Endothelial cell of umbilical vein (primary cell): ENCODE measurements at regions not wholly inside any gene's neighbourhood (a gene's known extent, or its start where the extent isn't known, plus 50 kb on each side); places are given as distances from the start of the nearest gene placed in this dataset.

Source experiments
- BruUV-seq: library from RNA; stranded (reverse); fragments of 400-500 nt; replicated peaks from 2 replicates; lab custom pipeline; 2021; lab: Mats Ljungman, UMichigan
- CTCF ChIA-PET: fragments of 300-600, 350-600 bp; sonication (Branson Sonifier 250); formaldehyde crosslinking; loops from one replicate; lab custom pipeline; 2021; ENCODE audit warnings: antibody characterized with exemption, inconsistent platforms; lab: Charles Lee
- POLR2A ChIA-PET: fragments of 300-600, 350-600 bp; sonication (Branson Sonifier 250); formaldehyde crosslinking; loops from one replicate; lab custom pipeline; 2021; ENCODE audit warnings: antibody characterized with exemption, inconsistent platforms; lab: Charles Lee
- DNase-seq: peaks from one replicate; pipeline ENCODE4 v3.0.0-alpha.2; 2011; ENCODE audit warnings: low read depth, low spot score
- FAIRE-seq: peaks from 2 replicates; lab custom pipeline; 2011; peaks lifted over from hg19 to GRCh38; lab: Jason Lieb, UNC
- H2AFZ ChIP-seq: 2 replicates; pipeline ENCODE4 v1.6.0; 2012; ENCODE audit warnings: low read depth, low read length, control low read depth, inconsistent platforms
- H3K27ac ChIP-seq: 2 replicates; pipeline ENCODE4 v1.5.1; 2011; ENCODE audit warnings: low read depth, mild to moderate bottlenecking, control low read depth, low read length, moderate library complexity; ENCODE audit not compliant: insufficient read depth
- H3K27me3 ChIP-seq, 2 experiments: 2 replicates each; pipeline versions ENCODE4 v1.6.0 to v1.6.1; 2011; ENCODE audit warnings: low read length in 2 of 2, mixed read lengths in 1 of 2; ENCODE audit not compliant: control insufficient read depth in 2 of 2, insufficient read depth in 2 of 2
- H3K36me3 ChIP-seq, 2 experiments: 2 replicates in 1 of 2; 3 replicates in 1 of 2; pipeline ENCODE4 v1.5.1; 2011; ENCODE audit warnings: low read length in 2 of 2, mild to moderate bottlenecking in 1 of 2, moderate library complexity in 1 of 2; ENCODE audit not compliant: control insufficient read depth in 2 of 2, insufficient read depth in 2 of 2; ENCODE audit errors: extremely low read depth in 1 of 2
- H3K4me1 ChIP-seq: 3 replicates; pipeline ENCODE4 v1.5.1; 2011; ENCODE audit warnings: mild to moderate bottlenecking, low read length; ENCODE audit not compliant: control insufficient read depth, insufficient read depth; ENCODE audit errors: extremely low read depth
- H3K4me2 ChIP-seq: 2 replicates; pipeline ENCODE4 v1.6.1; 2011; ENCODE audit warnings: low read length, control low read depth, mixed read lengths; ENCODE audit not compliant: insufficient read depth
- H3K4me3 ChIP-seq, 3 experiments: fragments of 200-600 bp in 1 of 3; sonication (generic), shearing (Covaris generic) in 1 of 3; replicated peaks in 1 of 3; 2 replicates each; pipeline ENCODE4 v1.5.1; 2011 to 2016; ENCODE audit warnings: control low read depth in 3 of 3, low read length in 3 of 3, mild to moderate bottlenecking in 2 of 3, inconsistent platforms in 1 of 3, low read depth in 1 of 3, moderate library complexity in 1 of 3; ENCODE audit not compliant: insufficient read depth in 1 of 3
- H3K79me2 ChIP-seq: 2 replicates; pipeline ENCODE4 v1.6.0; 2012; ENCODE audit warnings: low read length, inconsistent platforms; ENCODE audit not compliant: control insufficient read depth, insufficient read depth
- H3K9ac ChIP-seq: replicated peaks from 2 replicates; pipeline ENCODE3; 2011; ENCODE audit warnings: low read length, control low read depth; ENCODE audit not compliant: insufficient read depth; ENCODE audit errors: extremely low read depth
- H3K9me1 ChIP-seq: replicated peaks from 3 replicates; pipeline ENCODE4 v1.6.0; 2011; ENCODE audit warnings: mild to moderate bottlenecking, low read length; ENCODE audit not compliant: control insufficient read depth, insufficient read depth; ENCODE audit errors: extremely low read depth
- H3K9me3 ChIP-seq: replicated peaks from 2 replicates; pipeline ENCODE4 v1.5.1; 2012; ENCODE audit warnings: low read length, inconsistent platforms; ENCODE audit not compliant: control insufficient read depth, insufficient read depth
- H4K20me1 ChIP-seq: replicated peaks from 2 replicates; pipeline ENCODE3; 2011; ENCODE audit warnings: mild to moderate bottlenecking, low read length; ENCODE audit not compliant: control insufficient read depth, insufficient read depth; ENCODE audit errors: extremely low read depth
- CTCF ChIP-seq, 2 donors: IDR thresholded peaks; 1 replicate in 1 of 2; 2 replicates in 1 of 2; pipeline ENCODE4 v1.5.1; 2011; ENCODE audit warnings: low read length in 2 of 2, mild to moderate bottlenecking in 2 of 2, moderate library complexity in 2 of 2, control low read depth in 1 of 2, inconsistent platforms in 1 of 2, low read depth in 1 of 2; ENCODE audit not compliant: insufficient read depth in 1 of 2; ENCODE audit errors: extremely low read depth in 1 of 2
- EZH2 ChIP-seq: IDR thresholded peaks from 2 replicates; pipeline ENCODE4 v1.6.1; 2012; ENCODE audit warnings: borderline replicate concordance, low read depth, mild to moderate bottlenecking, moderate library complexity, low read length, inconsistent platforms; ENCODE audit not compliant: severe bottlenecking
- FOS ChIP-seq: IDR thresholded peaks from 2 replicates; pipeline ENCODE4 v1.6.1; 2011; ENCODE audit warnings: mild to moderate bottlenecking, low read length, moderate library complexity, borderline replicate concordance; ENCODE audit not compliant: insufficient read depth
- GATA2 ChIP-seq: IDR thresholded peaks from 2 replicates; pipeline ENCODE4 v1.7.0; 2011; ENCODE audit warnings: low read depth, mild to moderate bottlenecking, moderate library complexity, mixed read lengths, low read length; ENCODE audit not compliant: insufficient read length, insufficient read depth
- JUN ChIP-seq: IDR thresholded peaks from 2 replicates; pipeline ENCODE4 v1.6.1; 2011; ENCODE audit warnings: borderline replicate concordance, low read depth; ENCODE audit not compliant: insufficient read length, insufficient read depth
- MAX ChIP-seq: IDR thresholded peaks from 2 replicates; pipeline ENCODE4 v1.6.1; 2011; ENCODE audit not compliant: insufficient read depth, insufficient read length
- MYC ChIP-seq: IDR thresholded peaks from one replicate; pipeline ENCODE4 v1.6.1; 2011; ENCODE audit warnings: mild to moderate bottlenecking, low read depth, low read length
- POLR2A ChIP-seq: IDR thresholded peaks from 2 replicates; pipeline ENCODE4 v1.6.1; 2012; ENCODE audit warnings: low read depth, mild to moderate bottlenecking, control low read depth, low read length
- POLR2AphosphoS5 ChIP-seq: IDR thresholded peaks from 2 replicates; pipeline ENCODE4 v1.6.1; 2012; ENCODE audit warnings: low read depth, mild to moderate bottlenecking, control low read depth, low read length, moderate library complexity; ENCODE audit not compliant: insufficient read depth
- dilution Hi-C: fragments of 300-500 bp; cut with MboI; formaldehyde crosslinking; loops from one replicate; pipeline ENCODE4 v1.15.0; 2019; ENCODE audit warnings: low sequenced_read_pairs; ENCODE audit not compliant: extremely low pct_ligation_motif_present
- intact Hi-C: fragments of 100-400 bp; cut with micrococcal nuclease; formaldehyde crosslinking; loops from one replicate; pipeline ENCODE4 v1.10.0; 2022

GRCh38 chr2:122000556-122001340 lies 245.3 kb downstream of the TSN start:
- H3K36me3 ChIP-seq: no peaks in the 10 kb centered on the region
- TF ChIP-seq EZH2: no peak
- no peak for TF ChIP-seq MAX
- no peak for TF ChIP-seq POLR2A
- no peak for TF ChIP-seq FOS
- no peak for TF ChIP-seq JUN
- TF ChIP-seq CTCF (IDR thresholded peaks at IDR 0.05; ENCODE audit: extremely low read depth in 1 of 2, insufficient read depth in 1 of 2, low read depth in 1 of 2, low read length in 2 of 2): no peak
- TF ChIP-seq MYC: no peak
- TF ChIP-seq POLR2AphosphoS5: no peak
- no peak for TF ChIP-seq GATA2
- dilution Hi-C loops (no loop called here), intact Hi-C loops (no loop called here)
- no TSS peak for BruUV-seq
- H3K4me1 ChIP-seq: peaks cover 3% of the 10 kb centered on the region
- no peak overlapping the region for H3K4me2 ChIP-seq
- no peaks in the 10 kb centered on the region for H3K79me2 ChIP-seq
- no peak overlapping the region for H3K27ac ChIP-seq
- no peaks in the 10 kb centered on the region for H3K9me1 ChIP-seq
- H3K9me3 ChIP-seq: no peaks in the 10 kb centered on the region
- H3K9ac ChIP-seq: no peak overlapping the region
- H4K20me1 ChIP-seq: no peaks in the 10 kb centered on the region
- no peak overlapping the region for H3K4me3 ChIP-seq
- POLR2A ChIA-PET: no interaction called here
- no peaks in the 10 kb centered on the region for H3K27me3 ChIP-seq
- FAIRE-seq (no peak), DNase-seq (no peak)
- CTCF ChIA-PET: no interaction called here
- H2AFZ ChIP-seq: no peak overlapping the region
